Gastroesophageal sphincter (tissue), 4 donors: ENCODE measurements at regions not wholly inside any gene's neighbourhood (a gene's known extent, or its start where the extent isn't known, plus 50 kb on each side); places are given as distances from the start of the nearest gene placed in this dataset.

Experiments
- ATAC-seq: fragments of 150-250 bp; one replicate; pipeline ENCODE4 v1.9.1; 2016; ENCODE audit warnings: mild to moderate bottlenecking, moderate library complexity
- H3K27ac ChIP-seq, 4 donors: fragments of 200-600 bp; sonication (generic) in 3 of 4; 1 replicate in 3 of 4; 2 replicates in 1 of 4; pipeline ENCODE4 v1.5.1; 2016 to 2019
- H3K27me3 ChIP-seq: fragments of 200-600 bp; sonication (generic); one replicate; pipeline ENCODE4 v1.5.1; 2019
- H3K36me3 ChIP-seq, 2 donors: fragments of 200-600 bp; sonication (generic); one replicate each; pipeline ENCODE4 v1.5.1; 2019; ENCODE audit warnings: control low read depth in 1 of 2
- H3K4me1 ChIP-seq, 3 donors: fragments of 200-600 bp; sonication (generic); 1 replicate in 2 of 3; 2 replicates in 1 of 3; pipeline ENCODE4 v1.5.1; 2016 to 2019; ENCODE audit warnings: control low read depth in 2 of 3
- H3K4me3 ChIP-seq, 2 donors: fragments of 200-600 bp; sonication (generic); one replicate each; pipeline ENCODE4 v1.5.1; 2019; ENCODE audit warnings: mild to moderate bottlenecking in 1 of 2, moderate library complexity in 1 of 2
- H3K9me3 ChIP-seq, 3 donors: fragments of 200-600 bp; sonication (generic); one replicate each; pipeline ENCODE4 v1.5.1; 2017 to 2019; ENCODE audit warnings: control low read depth in 2 of 3
- EP300 ChIP-seq: sonication (generic); formaldehyde crosslinking; IDR thresholded peaks from one replicate; pipeline ENCODE4 v1.6.1; 2017; ENCODE audit warnings: antibody characterized with exemption, mild to moderate bottlenecking
- POLR2A ChIP-seq, 2 donors: fragments of 450-650 bp; IDR thresholded peaks; one replicate each; pipeline ENCODE4 v1.6.1; 2017; ENCODE audit warnings: antibody characterized with exemption in 2 of 2, mild to moderate bottlenecking in 2 of 2, moderate library complexity in 1 of 2
- POLR2AphosphoS5 ChIP-seq: sonication (generic); formaldehyde crosslinking; IDR thresholded peaks from one replicate; pipeline ENCODE4 v1.6.1; 2017; ENCODE audit warnings: antibody characterized with exemption
- WGBS, 2 donors: methylation state at CpG; one replicate each; pipeline ENCODE4 v1.1.5; 2018; ENCODE audit warnings: low coverage in 1 of 2; 5-methylcytosine and 5-hydroxymethylcytosine counted together
- TF ChIP-seq, protein P1 (sequence below), 4 experiments: fragments of 200-600 bp in 2 of 4; fragments of 450-650 bp in 2 of 4; sonication (generic) in 1 of 4; IDR thresholded peaks; one replicate each; pipeline ENCODE4 v1.5.1; 2017 to 2019; ENCODE audit warnings: antibody characterized with exemption in 4 of 4, mild to moderate bottlenecking in 2 of 4, moderate library complexity in 2 of 4

DNA sequence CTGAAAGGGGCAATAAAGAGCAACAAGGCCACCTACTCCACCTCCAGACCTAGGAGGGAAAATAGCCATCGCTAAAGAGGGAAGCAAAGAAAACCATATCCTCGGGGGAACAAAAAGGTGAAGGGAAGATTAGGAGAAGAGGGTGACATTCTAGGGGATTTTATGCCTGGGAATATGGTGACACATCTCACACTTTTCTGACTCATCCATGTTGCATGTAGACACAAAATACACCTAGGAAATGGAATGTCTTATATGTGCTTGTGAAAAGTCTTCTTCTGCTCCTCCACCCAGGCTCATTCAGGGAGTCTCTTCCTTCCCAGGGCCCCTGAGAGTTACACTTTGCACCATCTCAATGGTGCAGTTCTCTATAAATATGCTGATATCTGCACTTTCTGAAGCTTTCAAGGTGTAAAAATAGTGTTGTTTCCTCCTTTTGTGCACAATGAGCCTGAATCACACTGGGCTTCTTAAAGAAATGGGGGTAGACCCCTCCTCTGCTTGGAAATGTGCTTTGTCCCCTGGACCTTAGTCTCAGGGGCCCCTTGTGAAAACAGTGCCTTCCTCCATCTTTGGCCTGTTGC, 195.9 kb downstream of the CYYR1 start:
- TF ChIP-seq POLR2A (IDR thresholded peaks at IDR 0.05) = no peak
- TF ChIP-seq POLR2AphosphoS5 = no peak
- no peak for TF ChIP-seq EP300
- TF ChIP-seq, protein P1, sequence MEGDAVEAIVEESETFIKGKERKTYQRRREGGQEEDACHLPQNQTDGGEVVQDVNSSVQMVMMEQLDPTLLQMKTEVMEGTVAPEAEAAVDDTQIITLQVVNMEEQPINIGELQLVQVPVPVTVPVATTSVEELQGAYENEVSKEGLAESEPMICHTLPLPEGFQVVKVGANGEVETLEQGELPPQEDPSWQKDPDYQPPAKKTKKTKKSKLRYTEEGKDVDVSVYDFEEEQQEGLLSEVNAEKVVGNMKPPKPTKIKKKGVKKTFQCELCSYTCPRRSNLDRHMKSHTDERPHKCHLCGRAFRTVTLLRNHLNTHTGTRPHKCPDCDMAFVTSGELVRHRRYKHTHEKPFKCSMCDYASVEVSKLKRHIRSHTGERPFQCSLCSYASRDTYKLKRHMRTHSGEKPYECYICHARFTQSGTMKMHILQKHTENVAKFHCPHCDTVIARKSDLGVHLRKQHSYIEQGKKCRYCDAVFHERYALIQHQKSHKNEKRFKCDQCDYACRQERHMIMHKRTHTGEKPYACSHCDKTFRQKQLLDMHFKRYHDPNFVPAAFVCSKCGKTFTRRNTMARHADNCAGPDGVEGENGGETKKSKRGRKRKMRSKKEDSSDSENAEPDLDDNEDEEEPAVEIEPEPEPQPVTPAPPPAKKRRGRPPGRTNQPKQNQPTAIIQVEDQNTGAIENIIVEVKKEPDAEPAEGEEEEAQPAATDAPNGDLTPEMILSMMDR (IDR thresholded peaks at IDR 0.05) = no peak
- H3K9me3 ChIP-seq = no peaks in the 10 kb centered on the region
- H3K27ac ChIP-seq = no peak overlapping the region
- no peaks in the 10 kb centered on the region for H3K4me1 ChIP-seq
- no peaks in the 10 kb centered on the region for H3K27me3 ChIP-seq
- no peak overlapping the region for H3K4me3 ChIP-seq
- no peaks in the 10 kb centered on the region for H3K36me3 ChIP-seq
- 89 to 100% methylated on average over 1 to 2 of the region's 2 CpGs for WGBS, 2 donors
- no peak for ATAC-seq

DNA sequence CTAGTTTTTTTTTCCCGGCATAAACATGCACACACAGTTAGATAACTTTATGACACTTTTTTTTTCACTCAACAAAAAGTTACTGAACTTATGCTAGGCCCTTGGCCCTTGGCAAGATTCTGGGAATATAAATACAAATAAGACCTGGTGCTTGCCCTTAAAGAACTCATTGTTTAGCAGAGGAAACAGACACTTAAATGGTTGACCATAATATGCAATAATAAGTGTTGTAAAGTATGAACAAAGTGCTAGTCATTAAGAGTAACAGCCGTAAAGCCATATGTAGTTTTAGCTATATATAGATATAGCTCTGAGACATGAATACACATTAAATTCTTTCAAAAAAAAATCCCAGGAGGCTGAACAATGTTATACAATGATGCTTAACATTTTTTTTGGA, 198.3 kb downstream of the CYYR1 start:
- 61 to 62% methylated on average over 2 of the region's 2 CpGs for WGBS, 2 donors
- no peaks in the 10 kb centered on the region for H3K36me3 ChIP-seq
- no peaks in the 10 kb centered on the region for H3K9me3 ChIP-seq
- no peak overlapping the region for H3K4me3 ChIP-seq
- no peak overlapping the region for H3K27ac ChIP-seq
- no peaks in the 10 kb centered on the region for H3K4me1 ChIP-seq
- TF ChIP-seq POLR2AphosphoS5 (no peak), POLR2A (IDR thresholded peaks at IDR 0.05) (no peak), EP300 (no peak)
- TF ChIP-seq, protein P1 (IDR thresholded peaks at IDR 0.05) = no peak
- no peak for ATAC-seq
- H3K27me3 ChIP-seq = no peaks in the 10 kb centered on the region

DNA sequence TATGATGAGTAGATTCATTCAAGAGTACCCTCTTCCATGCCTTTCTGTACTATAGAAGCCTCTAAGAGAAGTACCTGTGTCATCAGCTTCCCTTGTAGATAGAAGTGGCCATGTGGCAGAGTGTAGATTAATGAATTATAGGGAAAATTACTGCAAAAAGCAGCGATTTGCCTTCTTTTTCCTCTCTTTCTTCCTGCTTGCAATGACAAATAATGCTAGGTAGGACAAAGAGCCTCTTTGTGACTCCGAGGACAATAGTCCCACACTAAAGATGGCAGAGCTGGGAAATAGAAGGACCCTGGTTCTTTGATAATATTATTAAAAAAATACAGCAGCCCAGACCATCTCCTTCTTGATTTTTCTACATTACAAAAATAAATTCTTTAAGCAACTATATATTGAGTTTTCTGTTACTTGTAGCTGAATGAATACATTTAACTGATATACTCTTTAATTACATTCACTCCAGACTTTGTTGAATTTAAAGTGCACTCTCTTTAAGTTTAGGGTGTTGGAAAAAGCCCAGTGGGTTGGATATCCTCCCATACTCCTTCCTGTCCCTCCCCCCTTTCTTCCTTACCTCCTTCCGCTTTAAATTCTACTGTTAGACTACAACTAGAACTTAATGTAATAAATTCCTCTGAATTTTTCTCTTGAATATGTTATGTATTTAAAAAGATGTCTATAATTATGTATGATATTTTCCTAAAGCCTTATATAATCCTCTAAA, 198.2 kb upstream of the APP start:
- Histone ChIP-seq H3K27ac (no peak overlapping the region), H3K9me3 (no peaks in the 10 kb centered on the region), H3K36me3 (no peaks in the 10 kb centered on the region), H3K27me3 (no peaks in the 10 kb centered on the region), H3K4me1 (no peaks in the 10 kb centered on the region), H3K4me3 (no peak overlapping the region)
- TF ChIP-seq POLR2A (IDR thresholded peaks at IDR 0.05) = no peak
- TF ChIP-seq, protein P1 (IDR thresholded peaks at IDR 0.05) = no peak
- TF ChIP-seq EP300 = no peak
- no peak for TF ChIP-seq POLR2AphosphoS5
- no peak for ATAC-seq
- 69 to 83% methylated on average over 3 of the region's 3 CpGs for WGBS, 2 donors

DNA sequence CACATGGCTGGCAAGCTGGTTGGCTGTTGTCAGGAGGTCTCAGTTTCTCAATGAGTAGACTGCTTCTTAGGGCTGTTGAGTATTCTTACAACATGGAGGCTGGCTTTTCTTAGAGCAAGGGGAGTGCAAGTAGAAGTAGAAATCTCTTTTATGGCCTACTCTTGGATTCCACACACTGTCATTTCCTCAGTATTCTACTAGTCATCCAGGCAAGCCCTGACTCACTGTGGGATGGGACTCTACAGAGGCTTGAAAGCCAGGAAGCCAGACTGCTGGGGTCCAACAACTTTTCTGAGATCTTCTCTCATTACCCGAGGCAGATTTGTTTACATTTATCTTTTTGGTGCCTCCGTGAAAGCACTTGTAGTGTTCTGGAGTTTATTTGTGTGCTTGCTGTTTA, 196.2 kb upstream of the APP start:
- no peak for ATAC-seq
- H3K4me1 ChIP-seq = no peaks in the 10 kb centered on the region
- no peaks in the 10 kb centered on the region for H3K27me3 ChIP-seq
- WGBS, 2 donors = 53 to 71% methylated on average over 1 to 2 of the region's 2 CpGs
- TF ChIP-seq POLR2AphosphoS5 = no peak
- TF ChIP-seq POLR2A (IDR thresholded peaks at IDR 0.05) = no peak
- TF ChIP-seq EP300 = no peak
- TF ChIP-seq, protein P1 (IDR thresholded peaks at IDR 0.05) = no peak
- no peak overlapping the region for H3K4me3 ChIP-seq
- H3K9me3 ChIP-seq = no peaks in the 10 kb centered on the region
- no peaks in the 10 kb centered on the region for H3K36me3 ChIP-seq
- no peak overlapping the region for H3K27ac ChIP-seq

DNA sequence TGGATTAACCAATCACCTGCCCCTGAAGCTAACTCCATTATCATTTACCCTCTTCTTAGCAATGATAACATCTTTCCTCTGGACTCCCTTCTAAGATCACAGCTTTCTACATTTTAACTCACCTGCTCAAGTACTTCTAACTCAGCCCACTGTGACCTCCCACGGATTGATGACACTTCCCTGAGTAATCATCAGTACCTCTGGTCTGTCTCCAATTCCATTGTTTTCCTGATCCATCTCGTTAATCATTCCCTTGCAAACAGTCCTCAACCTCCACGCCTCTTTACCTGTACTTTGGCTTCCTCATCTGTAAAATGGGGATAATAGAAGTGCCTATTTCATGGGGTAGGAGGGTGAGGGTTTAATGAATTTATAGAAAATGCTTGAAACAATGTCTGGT, 195.3 kb upstream of the APP start:
- Histone ChIP-seq H3K9me3 (no peaks in the 10 kb centered on the region), H3K4me3 (no peak overlapping the region), H3K27ac (no peak overlapping the region), H3K27me3 (no peaks in the 10 kb centered on the region), H3K4me1 (no peaks in the 10 kb centered on the region), H3K36me3 (no peaks in the 10 kb centered on the region)
- 74 to 84% methylated on average over 3 of the region's 3 CpGs for WGBS, 2 donors
- no peak for ATAC-seq
- TF ChIP-seq EP300 = no peak
- TF ChIP-seq, protein P1 (IDR thresholded peaks at IDR 0.05) = no peak
- TF ChIP-seq POLR2AphosphoS5 = no peak
- no peak for TF ChIP-seq POLR2A (IDR thresholded peaks at IDR 0.05)
